ENCODE measurements at regions not wholly inside any gene's neighbourhood (a gene's known extent, or its start where the extent isn't known, plus 50 kb on each side); places are given as distances from the start of the nearest gene placed in this dataset.

DNA sequence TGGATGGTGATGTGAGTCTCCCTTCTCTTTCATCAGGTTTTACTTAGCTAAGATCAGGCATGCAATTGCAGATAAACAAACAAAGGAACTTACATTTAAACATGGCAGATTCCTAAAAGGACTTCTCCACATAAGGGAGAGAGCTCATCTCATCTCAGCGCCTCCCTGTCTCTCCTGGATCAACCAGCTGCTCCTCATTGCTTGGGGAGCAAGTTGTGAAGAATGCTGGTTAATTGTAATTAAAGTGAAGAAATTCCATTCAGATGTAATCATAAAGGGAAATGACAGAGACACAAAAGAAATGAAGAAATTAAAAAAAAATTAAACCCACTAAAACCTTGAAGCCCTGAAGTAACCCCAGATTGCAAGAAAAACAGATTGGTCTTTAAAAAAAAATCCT is 104.4 kb upstream of the DIO2 start:
- TF ChIP-seq, protein P1, sequence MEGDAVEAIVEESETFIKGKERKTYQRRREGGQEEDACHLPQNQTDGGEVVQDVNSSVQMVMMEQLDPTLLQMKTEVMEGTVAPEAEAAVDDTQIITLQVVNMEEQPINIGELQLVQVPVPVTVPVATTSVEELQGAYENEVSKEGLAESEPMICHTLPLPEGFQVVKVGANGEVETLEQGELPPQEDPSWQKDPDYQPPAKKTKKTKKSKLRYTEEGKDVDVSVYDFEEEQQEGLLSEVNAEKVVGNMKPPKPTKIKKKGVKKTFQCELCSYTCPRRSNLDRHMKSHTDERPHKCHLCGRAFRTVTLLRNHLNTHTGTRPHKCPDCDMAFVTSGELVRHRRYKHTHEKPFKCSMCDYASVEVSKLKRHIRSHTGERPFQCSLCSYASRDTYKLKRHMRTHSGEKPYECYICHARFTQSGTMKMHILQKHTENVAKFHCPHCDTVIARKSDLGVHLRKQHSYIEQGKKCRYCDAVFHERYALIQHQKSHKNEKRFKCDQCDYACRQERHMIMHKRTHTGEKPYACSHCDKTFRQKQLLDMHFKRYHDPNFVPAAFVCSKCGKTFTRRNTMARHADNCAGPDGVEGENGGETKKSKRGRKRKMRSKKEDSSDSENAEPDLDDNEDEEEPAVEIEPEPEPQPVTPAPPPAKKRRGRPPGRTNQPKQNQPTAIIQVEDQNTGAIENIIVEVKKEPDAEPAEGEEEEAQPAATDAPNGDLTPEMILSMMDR (IDR thresholded peaks at IDR 0.05; ENCODE audit: extremely low read depth in 1 of 2, insufficient read depth in 1 of 2, low read depth in 1 of 2, low read length in 2 of 2): no peak
- TF ChIP-seq POLR2A (IDR thresholded peaks at IDR 0.05; ENCODE audit: low read depth, low read length) (no peak), POLR2AphosphoS5 (IDR thresholded peaks at IDR 0.05; ENCODE audit: insufficient read depth, low read depth, low read length) (no peak)

Measured in endothelial cell of umbilical vein (primary cell).